CD4-positive, alpha-beta T cell treated with Interleukin-10 for 1 hour (primary cell): ENCODE measurements at regions not wholly inside any gene's neighbourhood (a gene's known extent, or its start where the extent isn't known, plus 50 kb on each side); places are given as distances from the start of the nearest gene placed in this dataset.

ENCODE experiments used
- DNase-seq: peaks from one replicate; pipeline ENCODE4 v3.0.0-alpha.2; 2020

DNA sequence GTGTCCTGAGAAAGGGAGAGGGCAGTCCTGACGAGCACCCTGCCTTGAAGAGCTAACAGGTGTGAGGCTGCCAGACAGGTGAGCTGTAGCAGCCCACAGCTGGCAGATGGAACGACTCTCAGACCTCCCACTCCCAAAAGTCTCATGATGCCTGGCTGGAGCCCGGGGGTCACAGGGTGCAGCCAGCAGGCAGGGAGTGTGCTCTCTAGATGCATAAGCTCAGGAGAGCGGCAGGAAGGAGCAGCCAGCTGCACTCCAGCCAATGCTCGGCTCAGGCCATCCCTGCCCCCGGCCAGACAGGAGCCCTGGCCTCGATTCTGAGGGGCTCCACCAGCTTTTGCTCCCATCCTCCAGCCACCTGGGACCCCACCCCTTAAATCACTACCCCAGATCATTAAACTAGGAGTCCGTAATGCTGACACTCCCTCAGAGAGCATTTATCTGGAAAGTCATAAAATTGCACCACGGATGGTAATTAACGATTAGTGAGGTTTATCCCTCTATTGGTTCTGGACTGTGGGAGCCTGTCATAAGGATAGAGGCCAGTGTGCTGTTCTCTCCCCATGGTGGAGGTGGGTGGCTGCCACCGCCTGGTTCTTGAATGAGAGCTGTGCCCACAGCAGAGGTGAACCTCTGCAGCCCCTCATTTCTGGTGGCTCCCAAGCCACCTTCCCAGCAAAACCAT lies 63.5 kb upstream of the ZMIZ1 start:
- no peak for DNase-seq

DNA sequence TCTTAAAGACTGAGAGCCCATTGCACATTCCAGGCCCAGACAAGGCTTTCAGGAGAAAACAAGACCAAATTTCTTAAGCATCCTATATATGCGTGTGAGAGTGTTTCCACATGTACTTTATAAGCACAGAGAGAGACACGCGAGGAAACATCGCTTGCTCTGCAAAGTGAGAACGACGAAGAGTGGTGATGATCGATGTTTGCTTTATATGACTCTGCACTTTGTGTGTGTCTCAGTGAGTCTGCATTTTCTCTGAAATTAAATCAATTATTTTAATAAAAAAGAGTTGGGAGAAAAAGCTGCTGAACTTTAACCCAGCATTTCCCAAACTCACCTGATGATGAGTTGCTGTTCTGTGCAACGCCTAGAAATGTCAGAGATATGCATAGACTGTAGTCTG lies 61.7 kb upstream of the ZMIZ1 start:
- DNase-seq: no peak

DNA sequence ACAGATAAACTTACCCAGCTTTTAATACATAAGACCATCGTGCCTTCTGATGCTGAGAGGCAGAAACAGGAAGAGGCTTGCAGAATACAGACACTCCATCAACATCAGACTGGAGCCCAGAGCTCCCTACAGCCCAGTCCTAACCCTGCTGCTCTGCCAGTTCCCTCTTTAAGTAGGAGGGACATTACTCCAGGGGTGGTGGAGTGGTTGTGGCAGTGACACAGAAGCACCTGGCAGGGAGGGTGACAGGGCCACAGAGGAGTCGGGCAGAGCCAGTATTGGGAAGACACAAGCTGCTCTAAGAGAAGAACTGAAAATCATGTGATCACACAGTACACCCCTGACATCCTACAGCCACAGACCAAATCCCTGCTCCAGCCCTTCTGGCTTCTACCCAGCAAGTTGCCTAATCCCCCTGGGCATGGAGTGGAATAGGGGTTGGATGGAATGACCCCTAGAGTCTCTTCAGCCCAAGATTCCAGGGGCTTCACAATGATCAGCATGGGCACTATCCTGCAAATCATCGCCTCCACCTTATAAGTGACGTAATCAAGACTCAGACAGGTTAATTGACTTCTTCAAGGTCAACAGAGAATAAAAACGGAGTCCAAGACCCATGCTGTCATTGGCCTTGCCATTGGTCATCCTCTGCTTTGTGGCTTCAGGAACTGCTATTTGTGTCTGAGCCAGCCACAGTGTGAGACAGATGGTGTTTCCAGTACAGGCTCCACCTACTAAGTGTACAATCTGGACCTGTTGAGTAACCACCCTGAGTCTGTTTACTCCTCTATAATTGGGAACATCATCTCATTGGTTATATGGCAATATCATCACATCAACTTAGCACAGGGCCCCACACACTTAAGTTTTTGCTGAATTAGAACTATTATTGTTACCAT lies 61.1 kb upstream of the ZMIZ1 start:
- no peak for DNase-seq

DNA sequence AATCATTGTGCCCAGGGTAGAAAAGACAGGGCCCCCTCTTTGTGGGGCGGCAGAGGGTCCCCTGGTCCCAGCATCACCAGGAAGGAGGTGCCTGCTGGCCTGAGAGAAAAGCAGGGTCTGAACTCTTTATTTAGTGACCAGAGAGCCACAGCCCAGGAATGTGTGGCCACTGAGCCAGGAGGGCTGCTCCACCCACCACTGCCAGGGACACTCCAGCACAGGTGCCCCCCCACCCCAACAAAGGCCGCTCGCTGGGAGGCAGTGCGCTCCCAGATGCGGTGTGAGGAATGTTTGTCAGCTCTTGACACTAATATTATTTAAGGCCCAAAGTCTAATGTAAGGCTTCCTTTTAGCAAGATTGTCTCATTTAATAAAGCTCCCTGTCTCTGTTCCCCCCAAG lies 59.6 kb upstream of the ZMIZ1 start:
- DNase-seq: no peak

DNA sequence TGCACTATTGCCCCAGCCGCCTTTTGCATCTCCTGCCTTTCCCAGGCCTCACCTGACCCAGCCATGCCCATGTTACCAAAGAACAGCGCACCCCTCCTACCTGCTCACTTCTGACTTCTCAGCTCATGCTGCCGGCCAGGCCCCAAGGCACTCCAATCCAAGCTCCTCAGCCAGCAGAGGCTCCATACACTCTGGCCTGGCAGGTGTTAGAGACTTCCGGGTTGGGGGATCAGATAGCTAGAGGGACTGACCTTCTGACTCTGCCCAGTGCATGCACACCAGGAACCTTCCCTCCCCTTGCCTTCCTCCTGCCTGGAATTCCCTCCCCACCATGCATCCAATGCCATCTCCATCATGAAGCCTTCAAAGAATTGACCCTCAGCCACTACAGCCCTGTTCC lies 56.2 kb upstream of the ZMIZ1 start:
- DNase-seq: no peak

DNA sequence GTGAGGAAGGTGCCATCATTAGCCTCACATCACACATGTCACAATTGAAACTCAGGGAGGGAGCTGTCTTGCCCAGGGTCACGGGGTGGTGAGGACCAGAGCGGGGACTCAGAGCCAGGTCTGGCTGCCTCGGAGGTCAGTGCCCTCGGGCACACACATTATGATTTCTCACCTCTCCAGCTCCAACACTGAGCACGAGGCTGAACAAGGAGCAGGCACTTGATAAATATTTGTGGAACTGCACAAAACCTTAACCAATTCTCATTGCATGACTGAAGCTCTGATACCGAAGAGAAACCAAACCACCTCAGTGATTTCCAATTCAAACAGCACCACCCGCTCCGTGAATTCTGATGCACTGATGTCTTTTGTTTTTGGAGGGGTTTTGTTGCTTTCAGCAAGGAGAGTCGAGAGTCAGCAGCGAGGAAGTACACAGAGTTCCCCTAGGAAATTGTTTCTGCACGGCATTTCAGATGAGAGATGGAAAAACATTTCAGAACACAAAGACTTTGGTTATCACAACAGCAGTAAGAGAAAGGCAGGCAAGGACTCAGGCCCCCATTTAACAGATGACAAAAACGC lies 55.3 kb upstream of the ZMIZ1 start:
- DNase-seq: no peak

DNA sequence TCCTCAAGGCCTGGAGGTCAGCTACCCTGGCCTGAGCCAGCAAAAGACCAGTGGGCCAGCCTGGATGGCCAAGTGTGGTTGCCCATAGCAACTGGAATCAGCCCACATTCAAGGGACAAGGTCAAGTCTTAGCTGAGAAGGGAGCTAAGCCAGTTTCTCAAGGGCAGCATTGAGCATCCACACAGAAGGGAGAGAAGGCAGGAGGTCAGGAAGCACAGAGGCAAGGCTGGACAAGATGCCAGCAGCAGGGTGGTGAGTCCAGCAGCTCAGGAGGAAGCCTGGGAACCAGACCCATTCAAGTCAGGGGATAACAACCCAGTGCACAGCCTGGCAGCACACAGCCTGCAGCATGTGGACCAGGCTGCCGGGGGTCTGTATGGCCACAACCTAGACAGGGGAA lies 54.0 kb upstream of the ZMIZ1 start:
- DNase-seq: no peak

DNA sequence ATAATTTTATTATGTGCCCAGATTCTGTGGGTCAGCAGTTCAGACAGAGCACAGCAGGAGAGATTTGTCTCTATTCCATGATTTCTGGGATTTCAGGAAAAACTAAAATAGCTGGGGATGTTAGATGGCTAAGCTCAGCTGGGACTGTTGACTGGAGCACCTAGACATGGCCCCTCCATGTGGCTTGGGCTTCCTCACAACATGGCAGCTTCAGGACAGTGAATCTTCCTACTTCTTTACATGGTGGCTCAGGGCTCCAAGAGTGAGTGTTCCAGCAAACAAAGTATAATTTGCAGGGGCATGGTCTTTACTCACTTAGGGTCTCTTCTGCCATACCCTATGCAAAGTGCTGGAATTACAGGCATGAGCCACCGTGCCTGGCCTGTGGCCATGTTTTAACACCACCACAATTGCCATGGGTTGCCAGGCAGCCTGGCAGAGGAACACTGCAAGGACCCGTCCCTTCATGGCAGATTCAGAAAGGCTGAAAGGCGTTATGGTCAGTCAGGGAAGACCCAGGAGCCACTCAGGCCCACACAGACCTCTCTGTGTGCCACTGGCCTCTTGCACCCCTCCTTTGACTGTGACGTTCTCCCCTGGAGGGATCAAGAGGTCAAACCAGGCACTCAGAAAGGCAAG lies 50.8 kb upstream of the ZMIZ1 start:
- DNase-seq: no peak

DNA sequence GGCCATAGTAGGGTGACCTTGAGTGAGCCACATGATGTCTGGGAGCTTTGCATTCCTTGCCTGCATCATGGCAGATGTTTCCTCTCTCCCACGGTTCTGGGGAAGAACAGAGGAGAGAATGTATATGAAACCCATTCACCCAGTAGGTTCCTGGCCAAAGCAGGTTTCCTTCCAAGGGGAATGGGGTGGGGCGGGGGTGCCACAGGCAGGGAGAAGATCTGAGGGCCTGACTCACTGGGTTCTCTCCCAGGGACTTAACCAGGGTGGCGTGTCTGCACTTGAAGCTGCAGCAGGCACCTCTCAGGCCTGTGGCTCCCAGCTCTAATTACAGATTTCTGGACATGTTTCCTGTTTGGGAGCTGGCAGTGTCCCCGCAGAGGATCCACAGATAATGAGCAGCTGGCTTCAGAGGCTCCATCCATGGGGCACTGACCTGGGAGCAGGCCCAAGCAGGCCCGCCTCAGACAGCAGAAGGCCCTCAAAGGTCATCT lies 50.2 kb upstream of the ZMIZ1 start:
- no peak for DNase-seq
